HG02798 (cell line): ENCODE measurements at regions not wholly inside any gene's neighbourhood (a gene's known extent, or its start where the extent isn't known, plus 50 kb on each side); places are given as distances from the start of the nearest gene placed in this dataset.
"Not testable (repeated sequence)": the region's sequence is repeated elsewhere in the genome, so short reads cannot be mapped to it uniquely, and the experiment has no call there.

Experiments
- ATAC-seq: cut with Tn5 transposase; IDR thresholded peaks from one replicate; pipeline ENCODE4 v1.9.1; 2021; ENCODE audit warnings: mild to moderate bottlenecking; ENCODE audit not compliant: unreplicated experiment, poor library complexity

- ATAC-seq, result no peak
These were observed 286.2 kb upstream of the HSFY2 start for GRCh38 chrY:19059733-19060132.

- no peak for ATAC-seq
These were observed 285.4 kb upstream of the HSFY2 start for GRCh38 chrY:19058831-19059370.

DNA sequence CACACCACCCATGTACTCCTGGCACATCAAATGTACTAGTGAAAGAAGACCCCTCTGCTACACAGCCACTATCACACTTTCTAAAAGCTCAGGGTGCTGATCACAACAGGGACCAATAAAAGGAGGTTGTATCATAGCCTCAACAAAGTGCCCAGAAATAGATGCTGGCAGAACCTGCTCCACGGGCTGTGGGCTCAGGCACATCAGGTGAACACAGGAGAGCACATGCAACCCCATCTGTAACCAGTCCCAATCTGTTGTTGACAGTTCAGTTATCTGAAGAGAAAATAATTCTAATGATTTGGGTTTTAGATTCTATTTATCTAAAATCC lies 282.6 kb upstream of the HSFY2 start:
- ATAC-seq, result no peak

GRCh38 chrY:19055232-19056137 lies 281.9 kb upstream of the HSFY2 start:
- no peak for ATAC-seq

DNA sequence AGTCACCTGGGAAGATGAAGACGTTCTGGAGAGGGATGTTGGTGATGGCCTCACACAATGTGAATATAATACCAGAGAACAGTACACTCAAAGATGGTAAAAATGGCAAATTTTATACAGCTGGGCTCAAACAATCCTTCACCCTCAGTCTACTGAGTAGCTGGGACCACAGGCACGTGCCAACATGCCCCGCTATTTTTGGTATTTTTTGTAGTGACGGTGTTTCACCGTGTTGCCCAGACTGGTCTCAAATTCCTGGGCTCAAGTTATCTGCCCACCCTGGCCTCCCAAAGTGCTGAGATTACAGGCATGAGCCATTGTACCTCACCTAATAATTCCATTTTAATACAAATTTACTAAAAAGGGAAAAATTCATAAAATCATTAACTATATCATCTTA lies 280.3 kb upstream of the HSFY2 start:
- ATAC-seq, result no peak

DNA sequence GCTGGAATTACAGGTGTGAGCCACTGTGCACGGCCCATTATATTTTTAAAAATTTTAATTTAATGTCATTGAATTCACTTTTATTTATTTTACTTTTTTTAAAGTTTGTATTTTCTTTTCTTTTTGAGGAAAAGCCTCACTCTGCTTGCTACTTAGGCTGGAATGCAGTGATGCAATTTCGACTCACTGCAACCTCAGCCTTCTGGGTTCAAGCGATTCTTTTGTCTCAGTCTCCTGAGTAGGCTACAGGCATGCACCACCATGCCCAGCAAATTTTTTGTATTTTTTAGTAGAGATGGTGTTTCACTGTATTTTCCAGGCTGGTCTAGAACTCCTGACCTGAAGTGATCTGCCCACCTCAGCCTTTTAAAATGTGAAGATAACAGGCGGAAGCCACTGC lies 277.5 kb upstream of the HSFY2 start:
- ATAC-seq, result no peak

DNA sequence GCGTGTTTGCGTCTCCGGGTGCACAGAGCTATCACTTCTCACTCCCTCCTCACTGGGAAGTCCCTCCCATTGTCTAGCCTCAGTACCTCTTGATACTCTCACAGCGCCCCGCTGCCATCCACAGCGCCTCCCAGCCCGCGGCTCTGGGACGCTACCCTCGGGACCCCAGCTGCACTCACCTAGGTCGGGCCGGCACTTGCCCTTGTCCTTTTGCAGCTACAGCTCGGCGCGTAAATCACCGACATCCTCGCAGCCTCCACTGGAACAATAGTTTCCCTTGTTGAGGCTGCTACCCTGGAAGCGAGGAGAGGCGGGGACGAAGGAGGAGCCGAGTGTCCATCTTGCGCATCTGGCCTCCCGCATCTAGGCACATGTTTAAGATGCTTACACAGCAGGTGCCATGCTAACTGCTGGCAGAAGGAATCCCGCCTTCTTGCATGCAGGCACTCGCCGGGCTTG lies 269.5 kb upstream of the HSFY2 start:
- ATAC-seq, result no peak

DNA sequence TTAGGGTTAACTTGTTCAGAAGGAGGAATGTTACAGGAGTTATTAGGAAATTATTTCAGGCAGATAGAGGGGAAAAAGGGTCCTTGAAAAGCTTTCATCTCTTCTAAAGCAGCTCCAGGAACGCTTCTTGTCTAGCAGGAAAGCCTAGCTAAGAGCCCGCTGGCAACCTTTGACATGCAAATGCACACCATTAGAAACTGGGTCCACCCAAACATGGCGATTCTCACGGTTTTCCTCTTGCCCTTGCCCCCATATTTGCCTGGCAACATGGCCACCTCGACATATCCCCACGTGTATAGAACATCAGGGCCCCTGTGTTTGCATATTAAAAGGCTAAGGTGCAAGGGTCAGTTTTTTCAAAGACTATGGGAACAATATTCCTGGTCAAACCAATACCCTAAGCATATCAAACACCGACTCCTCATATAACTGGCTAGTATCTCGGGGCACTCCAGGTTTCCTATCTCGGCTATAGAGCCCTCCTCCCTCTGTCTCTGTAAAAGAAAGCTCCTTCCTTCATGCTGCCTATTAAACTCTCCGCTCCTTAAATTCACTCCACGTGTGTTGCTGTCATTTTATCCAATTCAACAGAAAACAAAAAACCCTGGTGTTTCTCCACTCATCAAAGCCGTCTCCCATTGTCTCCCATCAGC lies 268.9 kb upstream of the HSFY2 start:
- ATAC-seq, result no peak

DNA sequence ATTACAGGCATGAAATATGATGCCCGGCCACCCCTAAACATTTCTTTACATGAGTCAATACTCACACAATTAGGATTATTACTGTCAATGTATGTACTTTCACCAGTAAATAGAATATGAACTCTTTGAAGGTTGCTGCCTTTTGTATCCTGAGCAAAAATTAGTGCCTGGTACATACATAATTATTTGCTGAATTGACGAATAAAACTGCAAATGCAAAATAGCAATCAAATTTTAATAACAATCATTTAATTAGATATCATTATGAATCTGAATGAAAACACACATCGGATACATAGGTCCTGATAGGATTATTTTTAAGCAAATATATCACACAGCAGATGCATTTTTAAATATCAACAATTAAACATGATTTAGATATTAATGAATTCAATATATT lies 253.1 kb upstream of the HSFY2 start:
- no peak for ATAC-seq

- ATAC-seq, result no peak
These were observed 250.4 kb upstream of the HSFY2 start for GRCh38 chrY:19023934-19024333.

DNA sequence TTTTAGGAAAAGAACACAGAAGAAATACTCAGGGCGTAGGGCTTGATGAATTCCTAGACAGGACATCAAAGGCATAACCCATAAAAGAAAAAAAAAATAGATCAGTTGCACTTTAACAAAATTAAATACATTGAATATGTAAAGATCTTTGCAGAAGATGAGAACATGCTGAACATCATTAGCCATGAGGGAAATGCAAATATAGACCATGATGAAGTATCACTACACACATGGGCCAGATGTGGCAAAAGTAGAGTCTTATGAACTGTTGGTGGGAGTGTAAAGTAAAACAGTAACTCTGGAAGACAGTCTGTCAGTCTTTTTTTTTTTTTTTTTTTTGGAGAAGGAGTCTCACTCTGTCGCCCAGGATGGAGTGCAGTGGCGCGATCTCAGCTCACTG lies 246.7 kb upstream of the HSFY2 start:
- ATAC-seq, result no peak

- no peak for ATAC-seq
These were observed 243.5 kb upstream of the HSFY2 start for GRCh38 chrY:19016990-19017389.

GRCh38 chrY:19015854-19016253 lies 242.3 kb upstream of the HSFY2 start:
- no peak for ATAC-seq

DNA sequence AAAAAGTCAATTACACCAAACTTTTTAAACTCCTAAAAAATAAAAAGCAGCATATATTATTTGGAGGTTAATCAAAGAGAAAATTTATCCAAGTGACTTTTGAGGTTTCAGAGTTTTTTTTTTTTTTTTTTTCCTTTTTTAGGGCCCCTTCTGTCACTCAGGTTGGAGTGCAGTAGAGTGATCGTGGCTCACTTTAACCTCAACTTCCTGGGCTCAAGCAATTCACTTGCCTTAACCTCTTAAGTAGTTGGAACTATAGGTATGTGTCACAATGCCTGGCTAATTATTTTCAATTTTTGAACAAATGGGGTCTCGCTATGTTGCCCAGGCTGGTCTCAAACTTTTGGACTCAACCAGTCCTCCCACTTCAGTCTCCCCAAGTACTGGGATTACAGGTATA lies 241.7 kb upstream of the HSFY2 start:
- no peak for ATAC-seq

GRCh38 chrY:19012985-19013384 lies 239.4 kb upstream of the HSFY2 start:
- ATAC-seq, result no peak

- peak; percentile 75 for ATAC-seq
These were observed 238.1 kb upstream of the HSFY2 start for GRCh38 chrY:19011605-19012090.

GRCh38 chrY:19006234-19006633 lies 232.7 kb upstream of the HSFY2 start:
- no peak for ATAC-seq

DNA sequence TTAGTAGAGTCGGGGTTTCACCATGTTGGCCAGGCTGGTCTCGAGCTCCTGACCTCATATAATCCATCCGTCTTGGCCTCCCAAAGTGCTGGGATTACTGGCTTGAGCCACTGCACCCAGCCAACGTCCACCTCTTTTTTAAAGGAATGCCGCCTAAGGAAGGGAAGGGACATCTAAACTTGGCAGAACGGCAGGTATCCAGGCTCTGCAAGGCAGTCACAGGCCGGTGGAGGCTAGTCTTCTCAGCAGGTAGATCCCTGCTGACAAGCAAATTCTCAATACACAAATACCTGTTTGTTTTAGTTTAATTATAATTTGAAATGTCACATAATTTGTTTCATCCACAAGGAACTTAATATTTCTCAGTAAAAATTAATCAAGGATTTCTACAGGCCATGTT lies 232.0 kb upstream of the HSFY2 start:
- ATAC-seq, result no peak

- no peak for ATAC-seq
These were observed 224.2 kb upstream of the HSFY2 start for GRCh38 chrY:18997635-18998240.

DNA sequence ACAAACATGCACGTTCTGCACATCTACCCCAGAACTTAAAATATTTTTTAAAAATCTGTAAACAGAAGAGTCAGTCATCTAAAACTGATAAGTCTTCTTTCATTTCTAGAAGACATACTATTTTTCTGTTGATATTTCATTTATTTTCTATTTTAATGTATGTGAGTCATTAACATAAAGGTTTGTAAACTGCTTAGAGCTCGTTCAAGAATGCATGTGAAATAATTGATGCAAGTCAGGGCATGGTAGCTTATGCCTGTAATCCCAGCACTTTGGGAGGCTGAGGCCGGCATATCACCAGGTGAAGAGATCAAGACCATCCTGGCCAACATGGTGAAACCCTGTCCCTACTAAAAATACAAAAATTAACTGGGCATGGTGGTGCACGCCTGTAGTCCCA lies 219.9 kb upstream of the HSFY2 start:
- ATAC-seq, result no peak

DNA sequence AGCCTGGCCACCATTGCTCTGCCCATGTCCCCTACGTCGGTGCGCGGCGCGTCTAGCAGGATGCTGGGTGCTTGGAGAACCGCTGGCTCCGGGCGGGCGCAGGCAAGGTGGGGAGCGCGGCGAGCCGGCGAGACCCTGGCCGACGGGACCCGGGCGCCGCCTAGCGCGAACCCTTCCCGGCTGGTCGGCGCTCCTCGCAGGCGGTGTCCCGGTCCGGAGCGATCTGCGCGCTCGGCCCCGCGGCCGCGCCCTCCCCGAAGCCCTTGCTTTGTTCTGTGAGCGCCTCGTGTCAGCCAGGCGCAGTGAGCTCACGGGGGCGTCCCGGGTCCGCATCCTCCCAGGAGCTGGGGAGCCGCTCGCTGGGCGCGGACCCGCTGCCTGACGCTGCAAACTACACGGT lies 219.1 kb upstream of the HSFY2 start:
- ATAC-seq, result not testable (repeated sequence)
